RWPE2 (cell line): ENCODE measurements at regions not wholly inside any gene's neighbourhood (a gene's known extent, or its start where the extent isn't known, plus 50 kb on each side); places are given as distances from the start of the nearest gene placed in this dataset.

Experiments
- ATAC-seq: fragments of 200-7000 bp; cut with Tn5 transposase; 3 replicates; pipeline ENCODE4 v1.9.1; 2021; ENCODE audit warnings: low read depth
- DNase-seq: peaks from one replicate; pipeline ENCODE4 v3.0.0-alpha.2; 2020; ENCODE audit warnings: low spot score
- H3K27ac ChIP-seq: fragments of 450-650 bp; 2 replicates; pipeline ENCODE4 v1.5.1; 2017; ENCODE audit warnings: mild to moderate bottlenecking; ENCODE audit not compliant: poor library complexity, severe bottlenecking
- H3K27me3 ChIP-seq: fragments of 250-450 bp; sonication (Bioruptor Pico); 2 replicates; pipeline ENCODE4 v1.5.1; 2021; ENCODE audit warnings: mild to moderate bottlenecking, moderate library complexity; ENCODE audit not compliant: insufficient read depth, poor library complexity, severe bottlenecking
- H3K36me3 ChIP-seq: fragments of 250-450 bp; sonication (Bioruptor Pico); 2 replicates; pipeline ENCODE4 v1.5.1; 2020; ENCODE audit warnings: low read depth, mild to moderate bottlenecking, moderate library complexity
- H3K4me1 ChIP-seq: fragments of 250-450 bp; sonication (Bioruptor Pico); 2 replicates; pipeline ENCODE4 v1.5.1; 2021; ENCODE audit warnings: mild to moderate bottlenecking, moderate library complexity; ENCODE audit not compliant: insufficient read depth, poor library complexity, severe bottlenecking
- H3K4me3 ChIP-seq: fragments of 250-450 bp; sonication (Bioruptor Pico); 2 replicates; pipeline ENCODE4 v1.5.1; 2021; ENCODE audit warnings: mild to moderate bottlenecking, moderate library complexity; ENCODE audit not compliant: severe bottlenecking
- H3K9me3 ChIP-seq: fragments of 250-450 bp; sonication (Bioruptor Pico); 2 replicates; pipeline ENCODE4 v1.5.1; 2021; ENCODE audit warnings: mild to moderate bottlenecking, moderate library complexity; ENCODE audit not compliant: severe bottlenecking
- CTCF ChIP-seq: fragments of 450-650 bp; IDR thresholded peaks from one replicate; pipeline ENCODE4 v1.5.1; 2017; ENCODE audit warnings: mild to moderate bottlenecking, moderate library complexity; ENCODE audit not compliant: poor library complexity, severe bottlenecking

- H3K27me3 ChIP-seq, result no peaks in the 10 kb centered on the region
Measured at GRCh38 chr3:154668187-154668586, 238.2 kb upstream of the GPR149 start.

DNA sequence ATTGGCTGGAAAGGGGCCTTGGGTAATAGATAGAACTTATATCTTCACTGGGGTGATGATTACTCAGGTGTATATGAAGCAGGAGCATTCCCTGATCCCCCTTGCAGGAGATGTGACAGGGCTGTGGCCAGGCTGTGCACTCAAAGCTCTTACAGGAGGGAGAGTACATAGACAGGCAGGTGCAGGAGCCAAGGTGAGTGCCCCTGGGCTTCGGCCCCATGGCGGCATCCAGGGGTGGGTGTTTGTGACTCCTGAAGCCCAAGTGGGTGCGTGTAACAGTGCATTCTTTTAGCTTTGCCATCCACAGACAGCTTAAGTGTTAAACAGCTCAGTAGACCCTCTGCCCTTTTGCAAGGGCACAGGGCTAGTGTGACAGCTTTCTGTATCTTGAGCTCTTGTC is 236.6 kb upstream of the GPR149 start:
- no peak for DNase-seq
- no peak for ATAC-seq
- Histone ChIP-seq H3K4me1 (no peaks in the 10 kb centered on the region), H3K27ac (no peak overlapping the region), H3K27me3 (no peaks in the 10 kb centered on the region), H3K4me3 (no peak overlapping the region), H3K36me3 (no peaks in the 10 kb centered on the region), H3K9me3 (no peaks in the 10 kb centered on the region)
- no peak for TF ChIP-seq CTCF

More at GRCh38 chr3:154668187-154668586, 238.2 kb upstream of the GPR149 start:
- no peak for TF ChIP-seq CTCF
- H3K9me3 ChIP-seq, result no peaks in the 10 kb centered on the region
- ATAC-seq (no peak), DNase-seq (no peak)
- no peaks in the 10 kb centered on the region for H3K36me3 ChIP-seq
- H3K27ac ChIP-seq, result no peak overlapping the region
- H3K4me1 ChIP-seq, result no peaks in the 10 kb centered on the region
- H3K4me3 ChIP-seq, result no peak overlapping the region

GRCh38 chr3:154664714-154665113 is 234.7 kb upstream of the GPR149 start:
- Histone ChIP-seq H3K4me1 (no peaks in the 10 kb centered on the region), H3K9me3 (no peaks in the 10 kb centered on the region), H3K27ac (no peak overlapping the region), H3K4me3 (no peak overlapping the region), H3K36me3 (no peaks in the 10 kb centered on the region), H3K27me3 (no peaks in the 10 kb centered on the region)
- ATAC-seq (no peak), DNase-seq (no peak)
- no peak for TF ChIP-seq CTCF

DNA sequence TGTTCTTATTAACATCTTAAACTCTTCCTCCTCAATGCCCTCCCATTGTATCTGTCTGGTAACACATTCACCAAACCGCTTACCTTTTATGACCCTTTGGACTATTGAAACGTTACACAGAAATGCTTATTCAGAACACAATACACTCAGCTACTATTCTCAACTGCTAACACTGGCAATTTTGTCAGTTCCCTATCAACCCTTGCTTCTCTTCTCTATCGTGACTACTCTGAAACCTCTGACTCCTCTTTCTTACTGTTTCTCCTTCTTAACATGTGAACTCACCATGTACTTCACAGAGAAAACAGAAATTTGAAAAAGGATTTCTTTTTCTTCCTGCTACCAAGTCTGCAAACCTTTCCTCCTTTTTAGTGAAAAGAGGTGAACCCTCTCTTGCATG is 232.9 kb upstream of the GPR149 start:
- no peak for TF ChIP-seq CTCF
- Histone ChIP-seq H3K4me3 (no peak overlapping the region), H3K36me3 (no peaks in the 10 kb centered on the region), H3K4me1 (no peaks in the 10 kb centered on the region), H3K27me3 (no peaks in the 10 kb centered on the region), H3K27ac (no peak overlapping the region), H3K9me3 (no peaks in the 10 kb centered on the region)
- ATAC-seq (no peak), DNase-seq (no peak)

GRCh38 chr3:154660811-154661210 is 230.8 kb upstream of the GPR149 start:
- Histone ChIP-seq H3K4me3 (no peak overlapping the region), H3K4me1 (no peaks in the 10 kb centered on the region)
- DNase-seq, result no peak

More at GRCh38 chr3:154660811-154661210, 230.8 kb upstream of the GPR149 start:
- Histone ChIP-seq H3K27me3 (no peaks in the 10 kb centered on the region), H3K27ac (no peak overlapping the region), H3K36me3 (no peaks in the 10 kb centered on the region), H3K9me3 (no peaks in the 10 kb centered on the region)
- no peak for TF ChIP-seq CTCF
- ATAC-seq, result no peak
